Esophagus squamous epithelium (tissue), 4 donors: ENCODE measurements at regions not wholly inside any gene's neighbourhood (a gene's known extent, or its start where the extent isn't known, plus 50 kb on each side); places are given as distances from the start of the nearest gene placed in this dataset.

ENCODE experiments used
- POLR2A ChIP-seq, 4 donors: fragments of 450-650 bp; IDR thresholded peaks; one replicate each; pipeline ENCODE4 v1.6.1; 2017; ENCODE audit warnings: antibody characterized with exemption in 4 of 4, mild to moderate bottlenecking in 4 of 4, moderate library complexity in 3 of 4
- TF ChIP-seq, protein P1 (sequence below), 6 experiments: fragments of 450-650 bp in 4 of 6; fragments of 200-600 bp in 2 of 6; sonication (generic) in 2 of 6; IDR thresholded peaks; one replicate each; pipeline ENCODE4 v1.5.1; 2016 to 2019; ENCODE audit warnings: antibody characterized with exemption in 6 of 6, mild to moderate bottlenecking in 4 of 6, moderate library complexity in 4 of 6

DNA sequence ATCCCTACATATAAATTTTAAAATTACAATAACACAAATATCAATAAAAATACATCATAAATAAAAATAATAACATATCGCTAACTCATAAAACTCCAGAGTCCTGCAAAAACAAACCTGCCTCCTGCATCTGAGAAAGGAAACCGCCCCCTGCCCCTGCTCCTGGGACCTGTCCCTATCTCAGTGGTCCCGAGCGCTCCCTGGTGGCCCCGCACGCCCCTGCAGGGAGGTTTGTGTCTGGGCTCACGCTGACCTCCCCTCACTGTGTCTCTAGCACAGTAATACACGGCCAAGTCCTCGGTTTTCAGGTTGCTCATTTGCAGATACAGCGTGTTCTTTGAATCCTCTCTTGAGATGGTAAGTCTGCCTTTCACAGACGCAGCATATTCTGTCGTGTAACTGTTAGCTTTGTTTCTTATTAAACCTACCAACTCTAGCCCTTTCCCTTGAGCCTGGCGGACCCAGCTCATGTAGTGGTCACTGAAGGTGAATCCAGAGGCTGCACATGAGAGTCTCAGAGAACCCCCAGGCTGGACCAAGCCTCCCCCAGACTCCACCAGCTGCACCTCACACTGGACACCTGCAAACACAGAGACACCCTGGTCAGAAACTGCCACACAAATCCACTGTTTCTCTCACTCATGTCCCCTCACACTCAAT, 554.1 kb downstream of the GOLGA6L6 start:
- TF ChIP-seq, protein P1, sequence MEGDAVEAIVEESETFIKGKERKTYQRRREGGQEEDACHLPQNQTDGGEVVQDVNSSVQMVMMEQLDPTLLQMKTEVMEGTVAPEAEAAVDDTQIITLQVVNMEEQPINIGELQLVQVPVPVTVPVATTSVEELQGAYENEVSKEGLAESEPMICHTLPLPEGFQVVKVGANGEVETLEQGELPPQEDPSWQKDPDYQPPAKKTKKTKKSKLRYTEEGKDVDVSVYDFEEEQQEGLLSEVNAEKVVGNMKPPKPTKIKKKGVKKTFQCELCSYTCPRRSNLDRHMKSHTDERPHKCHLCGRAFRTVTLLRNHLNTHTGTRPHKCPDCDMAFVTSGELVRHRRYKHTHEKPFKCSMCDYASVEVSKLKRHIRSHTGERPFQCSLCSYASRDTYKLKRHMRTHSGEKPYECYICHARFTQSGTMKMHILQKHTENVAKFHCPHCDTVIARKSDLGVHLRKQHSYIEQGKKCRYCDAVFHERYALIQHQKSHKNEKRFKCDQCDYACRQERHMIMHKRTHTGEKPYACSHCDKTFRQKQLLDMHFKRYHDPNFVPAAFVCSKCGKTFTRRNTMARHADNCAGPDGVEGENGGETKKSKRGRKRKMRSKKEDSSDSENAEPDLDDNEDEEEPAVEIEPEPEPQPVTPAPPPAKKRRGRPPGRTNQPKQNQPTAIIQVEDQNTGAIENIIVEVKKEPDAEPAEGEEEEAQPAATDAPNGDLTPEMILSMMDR (IDR thresholded peaks at IDR 0.05), result no peak
- TF ChIP-seq POLR2A (IDR thresholded peaks at IDR 0.05), result no peak
